Left cardiac atrium (tissue), 4 donors: ENCODE measurements at regions not wholly inside any gene's neighbourhood (a gene's known extent, or its start where the extent isn't known, plus 50 kb on each side); places are given as distances from the start of the nearest gene placed in this dataset.

ENCODE experiments used
- ATAC-seq, 2 donors: fragments of 200-7000 bp; cut with Tn5 transposase; one replicate each; pipeline ENCODE4 v1.9.1; 2020; ENCODE audit warnings: mild to moderate bottlenecking in 2 of 2, moderate library complexity in 2 of 2
- DNase-seq: peaks from one replicate; pipeline ENCODE4 v3.0.0-alpha.2; 2020
- intact Hi-C, 2 donors: fragments of 100-400 bp; cut with DNase I; formaldehyde crosslinking; loops; one replicate each; pipeline versions ENCODE4 v1.14.1 to v1.15.1; 2022 to 2023
- donor health status: DM: no; HTN: yes; CAD: no.
- donor health status: DM: no; HTN: yes; CAD: no; lungs with severe emphysema.
- donor health status: DM: yes; HTN: yes; CAD: no.
- donor health status: Dilated cardiomyopathy.

GRCh38 chr22:49721211-49721763, 106.4 kb downstream of the BRD1 start:
- no peak for DNase-seq
- intact Hi-C loops, result no loop called here
- no peak for ATAC-seq

DNA sequence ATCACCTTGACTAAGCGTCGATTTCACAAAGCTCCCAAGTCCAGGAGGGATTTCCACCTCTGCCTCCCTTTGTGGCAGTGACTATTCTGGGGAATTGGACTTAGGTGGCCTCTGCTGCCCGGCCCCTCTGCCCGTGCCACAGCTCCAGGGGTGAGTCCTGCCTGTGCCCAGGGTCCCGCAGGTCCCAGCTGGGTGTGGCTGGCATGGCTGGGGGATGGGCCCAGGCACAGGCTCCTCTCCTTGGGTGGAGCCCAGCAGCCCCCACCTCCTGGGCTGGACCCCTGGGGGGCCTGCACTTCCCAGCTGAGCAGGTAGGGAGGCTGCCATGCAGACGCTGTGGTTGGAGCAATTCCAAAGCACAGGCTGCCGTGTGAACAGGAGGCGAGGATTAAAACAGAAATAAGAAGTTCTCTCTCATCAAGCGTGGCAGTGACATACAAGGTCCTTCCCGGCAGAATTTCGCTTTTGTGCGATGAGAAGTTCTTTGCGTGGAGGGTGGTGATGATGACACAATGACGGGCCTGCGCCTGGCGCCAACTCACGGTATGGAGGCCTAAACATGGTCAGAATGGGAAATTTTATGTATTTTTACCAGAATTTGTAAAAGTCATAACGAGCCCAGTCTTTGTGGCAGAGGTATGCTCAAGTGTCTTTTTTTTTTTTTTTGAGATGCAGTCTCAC, 107.3 kb downstream of the BRD1 start:
- ATAC-seq (no peak), DNase-seq (no peak)
- intact Hi-C loops, result no loop called here

- intact Hi-C loops, result no loop called here
- DNase-seq (no peak), ATAC-seq (no peak)
Measured at GRCh38 chr22:49719046-49719445, 108.6 kb downstream of the BRD1 start.

DNA sequence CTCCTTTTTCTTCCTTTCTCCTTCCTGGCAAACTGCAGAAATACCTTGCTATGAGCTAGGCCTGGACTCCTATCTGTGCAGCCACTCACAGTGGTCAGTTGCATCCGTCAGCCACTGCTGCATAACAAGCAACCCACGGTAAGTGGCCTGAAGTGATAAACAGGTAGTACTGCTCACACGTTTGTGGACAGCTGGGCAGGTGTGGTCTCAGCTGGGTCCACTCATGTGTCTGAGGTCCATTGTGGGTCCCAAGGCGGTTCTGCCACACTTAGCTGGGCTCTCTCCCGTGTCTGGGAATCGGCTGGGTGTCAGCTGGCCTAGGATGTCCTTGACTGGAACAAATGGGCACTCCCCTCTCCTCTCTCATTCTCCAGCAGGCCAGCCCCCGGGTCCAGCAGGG, 109.3 kb downstream of the BRD1 start:
- intact Hi-C loops, result no loop called here
- ATAC-seq, result no peak
- no peak for DNase-seq

- intact Hi-C loops, result no loop called here
- ATAC-seq (no peak), DNase-seq (no peak)
Measured at GRCh38 chr22:49717322-49717919, 110.3 kb downstream of the BRD1 start.

DNA sequence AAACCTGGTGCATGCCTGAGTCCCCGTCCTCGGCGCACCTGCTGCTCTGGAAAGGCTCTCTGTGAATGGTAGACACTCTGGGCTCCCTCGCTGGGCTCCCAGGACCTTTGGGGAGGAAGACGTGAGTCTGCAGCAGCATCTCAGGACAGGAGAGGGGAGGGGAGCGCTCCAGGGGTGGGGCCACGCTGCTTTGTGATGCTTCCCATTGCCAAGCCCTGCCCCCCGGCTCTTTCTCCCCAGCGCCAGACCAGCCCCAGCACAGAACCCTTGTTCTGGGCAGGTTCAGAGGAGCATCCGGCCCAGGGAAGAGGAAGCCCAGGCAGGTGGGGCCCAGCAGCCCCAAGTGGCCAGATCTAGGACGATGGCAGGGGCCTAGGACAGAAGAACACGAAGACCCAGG, 111.2 kb downstream of the BRD1 start:
- intact Hi-C loops, result no loop called here
- ATAC-seq, result no peak
- no peak for DNase-seq

DNA sequence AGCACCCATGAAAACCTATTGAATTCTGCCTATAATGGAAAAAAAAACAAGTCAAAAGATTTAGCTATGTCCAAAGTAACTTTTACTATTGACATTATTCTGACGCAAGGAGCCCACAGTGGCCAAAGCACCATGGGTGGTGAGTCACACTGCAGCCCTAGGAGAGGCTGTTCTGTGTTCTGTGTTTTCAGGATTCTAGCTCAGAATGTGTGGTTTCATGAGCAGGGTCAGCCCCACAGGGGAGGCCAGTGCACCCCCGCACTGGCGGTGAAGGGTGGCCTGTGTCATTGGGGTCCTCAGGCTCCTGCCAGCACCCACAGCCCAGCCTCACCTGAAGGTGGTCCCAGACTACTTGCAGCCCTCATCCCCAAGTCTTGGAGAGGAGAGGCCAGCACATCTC, 112.2 kb downstream of the BRD1 start:
- ATAC-seq (no peak), DNase-seq (no peak)
- intact Hi-C loops, result no loop called here

GRCh38 chr22:49713003-49713402, 114.7 kb downstream of the BRD1 start:
- ATAC-seq, result no peak
- no peak for DNase-seq
- intact Hi-C loops, result no loop called here

GRCh38 chr22:49712195-49712791, 115.4 kb downstream of the BRD1 start:
- intact Hi-C loops, result no loop called here
- DNase-seq (no peak), ATAC-seq (no peak)

DNA sequence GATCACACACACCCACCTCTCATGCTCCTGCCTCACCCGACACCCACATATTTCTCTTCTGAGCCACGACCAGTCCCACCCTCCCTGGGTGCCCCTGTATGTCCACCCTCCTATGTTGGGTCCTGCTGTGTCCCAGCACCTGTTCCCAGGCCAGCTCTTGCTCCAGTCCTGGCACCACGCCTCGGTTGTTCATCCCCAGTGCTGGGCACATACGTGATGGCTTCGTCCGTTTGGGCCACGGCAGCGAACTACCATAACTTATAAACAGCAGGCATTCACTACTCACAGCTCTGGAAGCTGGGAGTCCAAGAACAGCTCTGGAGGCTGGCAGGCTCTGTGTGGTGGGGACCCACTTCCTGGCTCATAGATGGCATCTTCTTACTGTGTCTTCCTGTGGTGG, 116.9 kb downstream of the BRD1 start:
- DNase-seq, result no peak
- no peak for ATAC-seq
- intact Hi-C loops, result no loop called here

DNA sequence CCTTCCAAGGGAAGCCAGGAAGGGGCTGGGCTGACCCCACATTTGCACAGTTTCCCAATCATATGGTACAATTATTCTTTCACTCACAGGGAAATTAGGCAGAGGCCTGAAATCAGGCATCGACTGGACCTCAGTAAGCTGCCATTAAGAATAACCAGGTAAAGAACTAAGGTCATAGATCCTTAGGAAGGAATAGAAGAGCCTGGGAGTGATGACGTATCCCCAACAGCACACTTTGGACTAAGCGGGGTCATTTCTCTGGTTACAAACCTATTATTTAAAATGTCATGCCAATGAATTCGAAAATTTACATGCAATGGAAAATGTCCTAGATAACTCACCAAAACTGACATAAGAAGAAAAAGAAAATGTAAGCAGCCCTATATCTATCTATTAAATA, 118.2 kb downstream of the BRD1 start:
- intact Hi-C loops, result no loop called here
- no peak for DNase-seq

DNA sequence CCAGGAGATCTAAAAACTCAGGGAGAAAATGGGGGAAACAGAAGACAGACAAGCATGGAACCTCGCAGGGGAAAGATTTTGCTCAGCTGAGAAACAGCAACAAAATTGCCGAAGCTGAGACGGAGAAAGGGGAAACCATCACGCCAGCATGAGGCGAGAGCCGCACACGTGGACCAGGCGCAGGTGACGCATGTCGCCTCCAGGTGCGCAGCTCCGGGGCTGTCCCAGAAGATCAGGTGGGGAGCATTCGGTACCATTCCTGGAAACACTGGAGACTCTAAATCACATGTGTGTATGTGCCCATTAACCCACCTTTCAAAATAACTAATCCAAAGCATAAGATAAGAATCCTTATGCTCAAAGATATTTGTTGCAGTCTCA, 121.7 kb downstream of the BRD1 start:
- ATAC-seq (no peak), DNase-seq (no peak)
- intact Hi-C loops, result no loop called here

More for the DNA sequence above, 118.2 kb downstream of the BRD1 start:
- ATAC-seq, result no peak

DNA sequence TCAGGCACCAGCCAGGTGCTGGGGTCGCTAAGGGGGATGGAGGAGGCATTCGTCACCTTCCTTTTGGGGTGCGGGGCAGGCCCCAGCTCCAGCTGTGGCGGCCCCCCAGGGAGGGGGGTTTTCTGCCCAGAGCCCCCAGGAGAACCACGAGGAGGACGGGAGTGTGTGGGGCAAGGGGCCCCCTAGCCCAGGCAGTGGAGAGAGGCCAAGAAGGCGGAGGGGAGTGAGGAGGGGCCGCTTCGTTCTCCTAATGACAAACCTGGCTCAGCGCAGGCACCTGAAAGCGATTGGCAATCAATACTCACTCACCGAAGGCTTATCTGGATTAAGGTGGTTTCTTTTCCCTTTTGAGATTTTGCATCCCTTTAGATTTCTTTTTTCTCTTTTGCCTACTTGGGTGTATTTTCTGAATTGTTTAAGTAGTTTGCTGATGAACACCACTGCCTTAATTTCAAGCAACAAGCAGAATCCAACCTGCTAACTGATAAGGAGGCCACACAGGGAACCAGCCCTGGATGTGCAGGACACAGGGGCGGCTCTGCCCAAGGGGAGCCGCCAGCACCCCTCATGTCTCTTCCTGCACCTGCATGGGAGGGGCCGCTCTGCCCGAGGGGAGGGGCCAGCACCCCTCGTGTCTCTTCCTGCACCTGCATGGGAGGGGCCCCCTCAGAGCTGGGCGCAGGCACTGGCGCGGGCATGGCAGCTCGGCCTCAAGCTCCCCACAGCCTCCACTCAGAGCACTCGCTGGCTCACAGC, 122.3 kb downstream of the BRD1 start:
- DNase-seq (no peak), ATAC-seq (no peak)
- intact Hi-C loops, result no loop called here

DNA sequence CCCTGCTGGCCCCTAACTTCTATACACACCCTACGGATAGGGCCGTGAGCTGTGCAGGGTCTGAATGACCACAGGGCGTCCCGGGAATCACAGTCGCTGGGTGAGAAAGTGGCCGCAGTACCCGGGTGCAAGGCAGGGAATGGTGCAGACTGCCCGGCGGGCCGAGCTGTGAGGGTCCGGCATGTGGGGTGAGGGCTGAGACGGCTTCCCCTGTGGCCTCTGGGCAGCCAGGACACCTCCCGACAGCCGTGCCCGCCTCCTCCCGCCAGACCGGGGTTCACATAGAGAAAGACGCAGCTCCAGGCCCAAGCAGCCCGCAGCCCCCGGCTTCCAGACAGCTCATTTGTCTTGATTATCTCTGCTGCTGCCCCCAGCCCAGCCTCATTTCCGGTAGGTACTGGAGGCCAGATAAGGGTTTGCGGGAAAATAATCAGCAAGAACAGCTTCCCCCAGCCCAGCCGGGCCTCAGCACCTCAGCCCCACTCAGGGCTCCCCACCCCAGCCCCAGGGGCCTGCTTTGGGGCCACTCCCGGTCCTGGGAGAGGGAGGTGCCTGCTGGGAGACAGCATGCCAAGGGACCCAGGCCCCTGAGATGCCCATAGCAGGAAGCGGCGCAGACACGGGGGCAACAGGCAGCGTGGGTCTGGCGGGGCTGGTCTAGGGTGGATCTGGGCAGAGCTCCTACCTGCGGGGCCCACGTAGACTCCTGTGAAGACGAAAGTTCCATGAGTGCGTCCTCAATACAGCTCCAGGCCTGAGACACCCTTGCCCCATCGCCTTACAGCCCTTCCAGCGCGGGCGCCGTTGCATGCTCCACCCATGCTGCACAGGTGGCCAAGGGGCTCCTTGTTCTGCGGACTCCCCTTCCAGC, 123.1 kb downstream of the BRD1 start:
- no peak for DNase-seq
- intact Hi-C loops, result no loop called here
- ATAC-seq, result no peak

- ATAC-seq (no peak), DNase-seq (no peak)
- intact Hi-C loops, result no loop called here
Measured at GRCh38 chr22:49703990-49704344, 123.7 kb downstream of the BRD1 start.

DNA sequence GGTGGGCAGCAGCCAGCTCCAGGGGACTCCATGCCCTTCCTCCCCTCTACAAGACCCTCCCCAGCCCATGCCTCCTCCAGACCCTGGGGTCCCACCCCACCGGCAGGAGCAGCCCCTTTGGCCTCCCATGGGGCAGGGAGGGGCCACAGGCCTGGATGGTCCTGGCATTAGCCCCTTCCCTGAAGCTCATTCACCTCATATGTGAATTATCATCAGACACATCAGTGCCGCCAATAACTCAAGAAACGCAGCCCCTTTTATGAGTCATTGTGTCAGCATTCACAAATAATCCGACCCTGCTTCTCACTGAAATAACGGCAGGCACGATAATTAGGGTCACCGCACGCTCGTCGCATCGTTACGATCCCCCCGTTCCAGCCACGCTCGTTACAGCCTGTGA, 124.2 kb downstream of the BRD1 start:
- intact Hi-C loops, result no loop called here
- ATAC-seq (no peak), DNase-seq (no peak)

GRCh38 chr22:49702068-49702397, 125.6 kb downstream of the BRD1 start:
- ATAC-seq (no peak), DNase-seq (no peak)
- intact Hi-C loops, result no loop called here

GRCh38 chr22:49701380-49702067, 126.1 kb downstream of the BRD1 start:
- intact Hi-C loops, result no loop called here
- DNase-seq (no peak), ATAC-seq (no peak)

DNA sequence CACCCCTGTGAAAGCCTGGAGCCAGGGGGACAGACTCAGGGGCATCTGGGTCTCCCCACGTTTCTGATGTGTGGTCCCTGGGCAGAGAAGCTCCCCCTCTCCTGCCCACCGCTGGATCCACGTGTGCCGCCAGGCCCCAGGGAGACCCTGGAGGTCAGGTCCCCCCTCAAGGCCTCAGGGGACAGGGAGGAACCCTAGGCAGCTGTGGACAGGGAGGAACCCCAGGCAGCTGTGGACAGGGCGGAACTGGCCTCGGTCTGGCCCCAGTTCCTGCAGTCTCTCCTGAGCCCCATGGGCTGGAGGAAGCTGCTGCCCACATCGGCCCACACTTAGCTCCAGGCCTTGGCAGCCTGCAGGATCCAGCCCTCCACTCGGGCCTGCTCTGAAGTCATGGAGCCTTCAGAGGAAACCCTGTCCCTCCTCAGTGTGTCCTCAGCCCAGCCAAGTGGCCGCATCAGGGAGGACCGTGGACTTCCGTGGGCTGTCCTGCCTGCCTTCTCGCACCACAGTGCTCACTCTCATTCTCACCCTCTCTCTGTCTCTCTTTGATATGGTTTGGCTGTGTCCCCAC, 127.7 kb downstream of the BRD1 start:
- intact Hi-C loops, result no loop called here
- no peak for DNase-seq
- ATAC-seq, result no peak
